HepG2 (cell line): ENCODE measurements at regions not wholly inside any gene's neighbourhood (a gene's known extent, or its start where the extent isn't known, plus 50 kb on each side); places are given as distances from the start of the nearest gene placed in this dataset.
A peak's percentile ranks its signal among the peaks of the same experiment; 100 is the strongest.

Source experiments
- ATAC-seq: fragments of 200-7000 bp; cut with Tn5 transposase; 3 replicates; pipeline ENCODE4 v1.9.1; 2020; ENCODE audit warnings: mild to moderate bottlenecking, moderate library complexity
- BruUV-seq: library from RNA; stranded (reverse); fragments of 400-500 nt; replicated peaks from 2 replicates; lab custom pipeline; 2021; lab: Mats Ljungman, UMichigan
- CTCF ChIA-PET: fragments of 300-600 bp; formaldehyde crosslinking; extraction: SDS; loops from one replicate; lab custom pipeline; 2021; ENCODE audit warnings: low total read pairs, inconsistent platforms, low intra/inter-chr PET ratio; lab: Yijun Ruan, JAX
- POLR2A ChIA-PET: fragments of 350-600 bp; sonication (Branson Sonifier 250); formaldehyde crosslinking; loops from one replicate; lab custom pipeline; 2020; ENCODE audit warnings: antibody characterized with exemption, inconsistent platforms; lab: Yijun Ruan, JAX
- DNase-seq: peaks from one replicate; pipeline ENCODE4 v3.0.0-alpha.2; 2015; ENCODE audit warnings: low spot score
- FAIRE-seq: peaks from 3 replicates; lab custom pipeline; 2011; peaks lifted over from hg19 to GRCh38; lab: Jason Lieb, UNC
- H2AFZ ChIP-seq: one replicate; pipeline ENCODE4 v1.6.1; 2011; ENCODE audit warnings: low read length, inconsistent platforms
- H3K27ac ChIP-seq: fragments of 300-600 bp; 3 replicates; pipeline ENCODE4 v1.8.0; 2011; ENCODE audit warnings: mixed run types, mild to moderate bottlenecking, mixed read lengths, low read length, inconsistent platforms; ENCODE audit not compliant: insufficient read depth; ENCODE audit errors: extremely low read length
- H3K27me3 ChIP-seq, 2 experiments: fragments of 200-600 bp in 1 of 2; 2 replicates in 1 of 2; 3 replicates in 1 of 2; pipeline versions ENCODE4 v1.6.0 to v1.8.0; 2011; ENCODE audit warnings: low read length in 2 of 2, mild to moderate bottlenecking in 2 of 2, moderate library complexity in 2 of 2, inconsistent platforms in 1 of 2; ENCODE audit not compliant: insufficient read depth in 2 of 2, control insufficient read depth in 1 of 2
- H3K36me3 ChIP-seq, 2 experiments: fragments of 200-600 bp in 1 of 2; replicated peaks in 1 of 2; 2 replicates in 1 of 2; 3 replicates in 1 of 2; pipeline versions ENCODE4 v1.5.1 to v1.8.0; 2011; ENCODE audit warnings: low read length in 2 of 2, inconsistent platforms in 1 of 2; ENCODE audit not compliant: insufficient read depth in 2 of 2, control insufficient read depth in 1 of 2
- H3K4me1 ChIP-seq: 2 replicates; pipeline ENCODE4 v1.5.1; 2012; ENCODE audit warnings: low read length, inconsistent platforms; ENCODE audit not compliant: insufficient read depth
- H3K4me2 ChIP-seq: 2 replicates; pipeline ENCODE4 v1.6.0; 2011; ENCODE audit warnings: low read depth, low read length, inconsistent platforms
- H3K4me3 ChIP-seq, 3 experiments: fragments of 200-600 bp in 1 of 3; sonication (generic), shearing (Covaris generic) in 1 of 3; replicated peaks in 1 of 3; 2 replicates each; pipeline ENCODE4 v1.5.1; 2011 to 2016; ENCODE audit warnings: low read length in 3 of 3, inconsistent platforms in 2 of 3, low read depth in 2 of 3, mild to moderate bottlenecking in 2 of 3, control low read depth in 1 of 3, mixed read lengths in 1 of 3; ENCODE audit not compliant: insufficient read depth in 1 of 3
- H3K79me2 ChIP-seq: one replicate; pipeline ENCODE4 v1.6.1; 2011; ENCODE audit warnings: low read length, inconsistent platforms; ENCODE audit not compliant: insufficient read depth
- H3K9ac ChIP-seq: 2 replicates; pipeline ENCODE4 v1.6.0; 2011; ENCODE audit warnings: mild to moderate bottlenecking, low read depth, low read length, inconsistent platforms; ENCODE audit not compliant: insufficient read depth
- H3K9me3 ChIP-seq: 2 replicates; pipeline ENCODE4 v1.5.1; 2012; ENCODE audit warnings: mild to moderate bottlenecking, low read length
- H4K20me1 ChIP-seq: 2 replicates; pipeline ENCODE4 v1.6.0; 2011; ENCODE audit warnings: inconsistent platforms, mild to moderate bottlenecking, low read length, moderate library complexity; ENCODE audit not compliant: insufficient read depth
- ZFP91 ChIP-seq: sonication (generic); formaldehyde crosslinking; IDR thresholded peaks from 2 replicates; pipeline ENCODE4 v1.9.0; 2022; ENCODE audit warnings: missing genetic modification reagents, mild to moderate bottlenecking, borderline replicate concordance
- ZFX ChIP-seq: sonication (generic); formaldehyde crosslinking; IDR thresholded peaks from 2 replicates; pipeline ENCODE4 v1.4.0; 2020; ENCODE audit warnings: mild to moderate bottlenecking, low read depth, missing genetic modification reagents, moderate library complexity
- WGBS: methylation state at CpG from one replicate; pipeline ENCODE4 v1.1.6; 2017; ENCODE audit warnings: low lambda C conversion rate; 5-methylcytosine and 5-hydroxymethylcytosine counted together
- in situ Hi-C: cut with HindIII; loops from 2 replicates; pipeline ENCODE4 v1.10.0; 2017; ENCODE audit warnings: low pct_unique_long_range_greater_than_20kb; ENCODE audit not compliant: extremely low pct_ligation_motif_present
- intact Hi-C: fragments of 100-400 bp; cut with micrococcal nuclease; formaldehyde crosslinking; loops from one replicate; pipeline ENCODE4 v1.10.0; 2022; ENCODE audit not compliant: unreplicated experiment

- no peaks in the 10 kb centered on the region for H3K36me3 ChIP-seq
- peaks cover 13% of the 10 kb centered on the region for H3K4me1 ChIP-seq
- no TSS peak for BruUV-seq
- intact Hi-C loops (no loop called here), in situ Hi-C loops (no loop called here)
- H3K4me3 ChIP-seq = no peak overlapping the region
- ATAC-seq (no peak), FAIRE-seq (no peak), DNase-seq (no peak)
- H3K9ac ChIP-seq = no peak overlapping the region
- CTCF ChIA-PET = no interaction called here
- no peak overlapping the region for H3K27ac ChIP-seq
- TF ChIP-seq ZFX (CRISPR knock-in tag) = no peak
- H3K79me2 ChIP-seq = no peaks in the 10 kb centered on the region
- no peaks in the 10 kb centered on the region for H3K9me3 ChIP-seq
- 83% methylated on average over 6 of the region's 6 CpGs for WGBS
- no peak overlapping the region for H3K4me2 ChIP-seq
- no peaks in the 10 kb centered on the region for H3K27me3 ChIP-seq
- no peaks in the 10 kb centered on the region for H4K20me1 ChIP-seq
- POLR2A ChIA-PET = no interaction called here
- H2AFZ ChIP-seq = no peak overlapping the region
Measured at GRCh38 chr1:65490231-65491009, 70.0 kb downstream of the LEPR start.

GRCh38 chr1:65491472-65491871, 71.0 kb downstream of the LEPR start:
- no TSS peak for BruUV-seq
- 70% methylated on average over 3 of the region's 3 CpGs for WGBS
- Histone ChIP-seq H2AFZ (peak overlapping the region; percentile 50), H3K4me1 (peaks cover 8% of the 10 kb centered on the region; the same call in 1 of the 2 replicates)
- ATAC-seq = no peak
- CTCF ChIA-PET = no interaction called here
- TF ChIP-seq ZFP91 (CRISPR knock-in tag) = no peak
- TF ChIP-seq, all 625 proteins: peak for 0
- in situ Hi-C loops (no loop called here), intact Hi-C loops (no loop called here)
- H3K27me3 ChIP-seq = no peaks in the 10 kb centered on the region
- H3K4me3 ChIP-seq = no peak overlapping the region
- H4K20me1 ChIP-seq = no peaks in the 10 kb centered on the region
- H3K79me2 ChIP-seq = no peaks in the 10 kb centered on the region
- H3K9me3 ChIP-seq = no peaks in the 10 kb centered on the region
- H3K4me2 ChIP-seq = no peak overlapping the region
- no peak overlapping the region for H3K27ac ChIP-seq
- POLR2A ChIA-PET = no interaction called here
- no peaks in the 10 kb centered on the region for H3K36me3 ChIP-seq
- no peak overlapping the region for H3K9ac ChIP-seq
- no peak for DNase-seq
- FAIRE-seq = no peak
